ENCODE measurements at regions not wholly inside any gene's neighbourhood (a gene's known extent, or its start where the extent isn't known, plus 50 kb on each side); places are given as distances from the start of the nearest gene placed in this dataset.

DNA sequence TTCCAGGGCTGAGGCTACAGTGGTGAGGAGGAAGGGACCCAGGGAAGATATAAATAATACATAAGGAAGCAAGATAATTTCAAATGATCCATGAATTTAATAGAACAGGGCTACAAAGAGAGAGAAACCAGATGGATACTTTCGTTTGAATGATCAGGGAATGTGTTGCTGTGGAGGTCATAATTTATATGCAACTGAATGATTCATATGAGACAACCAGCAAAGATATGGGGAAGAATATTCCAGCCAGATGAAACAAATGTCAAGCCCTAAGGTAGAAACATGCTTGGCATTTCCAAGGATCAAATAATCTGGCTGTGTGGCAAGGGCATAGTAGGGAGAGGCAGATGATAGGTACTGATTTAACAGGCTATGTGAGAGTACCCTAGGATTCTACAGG lies 84.8 kb upstream of the ZC3H11B start:
- Histone ChIP-seq H3K36me3 (replicated peaks in 1 of 2; ENCODE audit: control insufficient read depth in 1 of 2, insufficient read depth in 2 of 2, low read length in 2 of 2) (no peaks in the 10 kb centered on the region), H2AFZ (ENCODE audit: low read length) (no peak overlapping the region), H3K4me1 (ENCODE audit: insufficient read depth, low read length) (no peaks in the 10 kb centered on the region), H3K27ac (ENCODE audit: extremely low read length, insufficient read depth, low read length) (no peak overlapping the region), H3K4me2 (ENCODE audit: low read depth, low read length) (no peak overlapping the region), H3K9me3 (ENCODE audit: low read length) (no peaks in the 10 kb centered on the region), H3K4me3 (replicated peaks in 1 of 3; ENCODE audit: insufficient read depth in 1 of 3, low read depth in 2 of 3, low read length in 3 of 3) (no peak overlapping the region), H4K20me1 (ENCODE audit: insufficient read depth, low read length) (no peaks in the 10 kb centered on the region), H3K79me2 (ENCODE audit: insufficient read depth, low read length) (no peaks in the 10 kb centered on the region), H3K27me3 (ENCODE audit: control insufficient read depth in 1 of 2, insufficient read depth in 2 of 2, low read length in 2 of 2) (0 out of 5 replicates have a peak, but pooled peaks cover 0 to 4% of the 10 kb centered on the region in 2 experiments), H3K9ac (ENCODE audit: insufficient read depth, low read depth, low read length) (no peak overlapping the region)
- 0% methylated on average over 1 of the region's 1 CpG for WGBS (ENCODE audit: low lambda C conversion rate)
- TF ChIP-seq ZNF3 (CRISPR knock-in tag; IDR thresholded peaks at IDR 0.05): no peak
- TF ChIP-seq, protein P1, sequence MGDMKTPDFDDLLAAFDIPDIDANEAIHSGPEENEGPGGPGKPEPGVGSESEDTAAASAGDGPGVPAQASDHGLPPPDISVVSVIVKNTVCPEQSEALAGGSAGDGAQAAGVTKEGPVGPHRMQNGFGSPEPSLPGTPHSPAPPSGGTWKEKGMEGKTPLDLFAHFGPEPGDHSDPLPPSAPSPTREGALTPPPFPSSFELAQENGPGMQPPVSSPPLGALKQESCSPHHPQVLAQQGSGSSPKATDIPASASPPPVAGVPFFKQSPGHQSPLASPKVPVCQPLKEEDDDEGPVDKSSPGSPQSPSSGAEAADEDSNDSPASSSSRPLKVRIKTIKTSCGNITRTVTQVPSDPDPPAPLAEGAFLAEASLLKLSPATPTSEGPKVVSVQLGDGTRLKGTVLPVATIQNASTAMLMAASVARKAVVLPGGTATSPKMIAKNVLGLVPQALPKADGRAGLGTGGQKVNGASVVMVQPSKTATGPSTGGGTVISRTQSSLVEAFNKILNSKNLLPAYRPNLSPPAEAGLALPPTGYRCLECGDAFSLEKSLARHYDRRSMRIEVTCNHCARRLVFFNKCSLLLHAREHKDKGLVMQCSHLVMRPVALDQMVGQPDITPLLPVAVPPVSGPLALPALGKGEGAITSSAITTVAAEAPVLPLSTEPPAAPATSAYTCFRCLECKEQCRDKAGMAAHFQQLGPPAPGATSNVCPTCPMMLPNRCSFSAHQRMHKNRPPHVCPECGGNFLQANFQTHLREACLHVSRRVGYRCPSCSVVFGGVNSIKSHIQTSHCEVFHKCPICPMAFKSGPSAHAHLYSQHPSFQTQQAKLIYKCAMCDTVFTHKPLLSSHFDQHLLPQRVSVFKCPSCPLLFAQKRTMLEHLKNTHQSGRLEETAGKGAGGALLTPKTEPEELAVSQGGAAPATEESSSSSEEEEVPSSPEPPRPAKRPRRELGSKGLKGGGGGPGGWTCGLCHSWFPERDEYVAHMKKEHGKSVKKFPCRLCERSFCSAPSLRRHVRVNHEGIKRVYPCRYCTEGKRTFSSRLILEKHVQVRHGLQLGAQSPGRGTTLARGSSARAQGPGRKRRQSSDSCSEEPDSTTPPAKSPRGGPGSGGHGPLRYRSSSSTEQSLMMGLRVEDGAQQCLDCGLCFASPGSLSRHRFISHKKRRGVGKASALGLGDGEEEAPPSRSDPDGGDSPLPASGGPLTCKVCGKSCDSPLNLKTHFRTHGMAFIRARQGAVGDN (CRISPR knock-in tag; IDR thresholded peaks at IDR 0.05): no peak
- TF ChIP-seq, protein P2, sequence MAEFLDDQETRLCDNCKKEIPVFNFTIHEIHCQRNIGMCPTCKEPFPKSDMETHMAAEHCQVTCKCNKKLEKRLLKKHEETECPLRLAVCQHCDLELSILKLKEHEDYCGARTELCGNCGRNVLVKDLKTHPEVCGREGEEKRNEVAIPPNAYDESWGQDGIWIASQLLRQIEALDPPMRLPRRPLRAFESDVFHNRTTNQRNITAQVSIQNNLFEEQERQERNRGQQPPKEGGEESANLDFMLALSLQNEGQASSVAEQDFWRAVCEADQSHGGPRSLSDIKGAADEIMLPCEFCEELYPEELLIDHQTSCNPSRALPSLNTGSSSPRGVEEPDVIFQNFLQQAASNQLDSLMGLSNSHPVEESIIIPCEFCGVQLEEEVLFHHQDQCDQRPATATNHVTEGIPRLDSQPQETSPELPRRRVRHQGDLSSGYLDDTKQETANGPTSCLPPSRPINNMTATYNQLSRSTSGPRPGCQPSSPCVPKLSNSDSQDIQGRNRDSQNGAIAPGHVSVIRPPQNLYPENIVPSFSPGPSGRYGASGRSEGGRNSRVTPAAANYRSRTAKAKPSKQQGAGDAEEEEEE (CRISPR knock-in tag; IDR thresholded peaks at IDR 0.05; ENCODE audit: borderline replicate concordance): no peak
- TF ChIP-seq, protein P3, sequence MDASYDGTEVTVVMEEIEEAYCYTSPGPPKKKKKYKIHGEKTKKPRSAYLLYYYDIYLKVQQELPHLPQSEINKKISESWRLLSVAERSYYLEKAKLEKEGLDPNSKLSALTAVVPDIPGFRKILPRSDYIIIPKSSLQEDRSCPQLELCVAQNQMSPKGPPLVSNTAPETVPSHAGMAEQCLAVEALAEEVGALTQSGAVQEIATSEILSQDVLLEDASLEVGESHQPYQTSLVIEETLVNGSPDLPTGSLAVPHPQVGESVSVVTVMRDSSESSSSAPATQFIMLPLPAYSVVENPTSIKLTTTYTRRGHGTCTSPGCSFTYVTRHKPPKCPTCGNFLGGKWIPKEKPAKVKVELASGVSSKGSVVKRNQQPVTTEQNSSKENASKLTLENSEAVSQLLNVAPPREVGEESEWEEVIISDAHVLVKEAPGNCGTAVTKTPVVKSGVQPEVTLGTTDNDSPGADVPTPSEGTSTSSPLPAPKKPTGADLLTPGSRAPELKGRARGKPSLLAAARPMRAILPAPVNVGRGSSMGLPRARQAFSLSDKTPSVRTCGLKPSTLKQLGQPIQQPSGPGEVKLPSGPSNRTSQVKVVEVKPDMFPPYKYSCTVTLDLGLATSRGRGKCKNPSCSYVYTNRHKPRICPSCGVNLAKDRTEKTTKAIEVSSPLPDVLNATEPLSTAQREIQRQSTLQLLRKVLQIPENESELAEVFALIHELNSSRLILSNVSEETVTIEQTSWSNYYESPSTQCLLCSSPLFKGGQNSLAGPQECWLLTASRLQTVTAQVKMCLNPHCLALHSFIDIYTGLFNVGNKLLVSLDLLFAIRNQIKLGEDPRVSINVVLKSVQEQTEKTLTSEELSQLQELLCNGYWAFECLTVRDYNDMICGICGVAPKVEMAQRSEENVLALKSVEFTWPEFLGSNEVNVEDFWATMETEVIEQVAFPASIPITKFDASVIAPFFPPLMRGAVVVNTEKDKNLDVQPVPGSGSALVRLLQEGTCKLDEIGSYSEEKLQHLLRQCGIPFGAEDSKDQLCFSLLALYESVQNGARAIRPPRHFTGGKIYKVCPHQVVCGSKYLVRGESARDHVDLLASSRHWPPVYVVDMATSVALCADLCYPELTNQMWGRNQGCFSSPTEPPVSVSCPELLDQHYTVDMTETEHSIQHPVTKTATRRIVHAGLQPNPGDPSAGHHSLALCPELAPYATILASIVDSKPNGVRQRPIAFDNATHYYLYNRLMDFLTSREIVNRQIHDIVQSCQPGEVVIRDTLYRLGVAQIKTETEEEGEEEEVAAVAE (CRISPR knock-in tag; IDR thresholded peaks at IDR 0.05; ENCODE audit: borderline replicate concordance): no peak
- TF ChIP-seq ZNF569 (CRISPR knock-in tag; IDR thresholded peaks at IDR 0.05; ENCODE audit: borderline replicate concordance): no peak
- TF ChIP-seq, protein P4, sequence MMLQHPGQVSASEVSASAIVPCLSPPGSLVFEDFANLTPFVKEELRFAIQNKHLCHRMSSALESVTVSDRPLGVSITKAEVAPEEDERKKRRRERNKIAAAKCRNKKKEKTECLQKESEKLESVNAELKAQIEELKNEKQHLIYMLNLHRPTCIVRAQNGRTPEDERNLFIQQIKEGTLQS (CRISPR knock-in tag; IDR thresholded peaks at IDR 0.05): no peak
- TF ChIP-seq, protein P5, sequence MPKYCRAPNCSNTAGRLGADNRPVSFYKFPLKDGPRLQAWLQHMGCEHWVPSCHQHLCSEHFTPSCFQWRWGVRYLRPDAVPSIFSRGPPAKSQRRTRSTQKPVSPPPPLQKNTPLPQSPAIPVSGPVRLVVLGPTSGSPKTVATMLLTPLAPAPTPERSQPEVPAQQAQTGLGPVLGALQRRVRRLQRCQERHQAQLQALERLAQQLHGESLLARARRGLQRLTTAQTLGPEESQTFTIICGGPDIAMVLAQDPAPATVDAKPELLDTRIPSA (CRISPR knock-in tag; IDR thresholded peaks at IDR 0.05; ENCODE audit: borderline replicate concordance): no peak
- no peak for TF ChIP-seq ZNF33A (CRISPR knock-in tag; IDR thresholded peaks at IDR 0.05; ENCODE audit: borderline replicate concordance)
- TF ChIP-seq KLF9 (CRISPR knock-in tag; IDR thresholded peaks at IDR 0.05; ENCODE audit: low read depth): no peak
- no peak for TF ChIP-seq PHF20 (CRISPR knock-in tag; IDR thresholded peaks at IDR 0.05)
- no peak for TF ChIP-seq NCOA2 (CRISPR knock-in tag; IDR thresholded peaks at IDR 0.05)
- no peak for TF ChIP-seq HNRNPUL1 (IDR thresholded peaks at IDR 0.05; ENCODE audit: low read depth, low read length)
- TF ChIP-seq ZNF251 (CRISPR knock-in tag; IDR thresholded peaks at IDR 0.05): no peak
- no TSS peak for BruUV-seq (replicated peaks)
- intact Hi-C loops (cut with micrococcal nuclease; ENCODE audit: unreplicated experiment): no loop called here
- CTCF ChIA-PET (ENCODE audit: low intra/inter-chr PET ratio, low total read pairs): no interaction called here
- POLR2A ChIA-PET: no interaction called here
- ATAC-seq (no peak), FAIRE-seq (no peak), DNase-seq (ENCODE audit: low spot score) (no peak)
- in situ Hi-C loops (cut with HindIII; ENCODE audit: extremely low pct_ligation_motif_present, low pct_unique_long_range_greater_than_20kb): no loop called here

Data from HepG2 (cell line).